ENCODE measurements at regions not wholly inside any gene's neighbourhood (a gene's known extent, or its start where the extent isn't known, plus 50 kb on each side); places are given as distances from the start of the nearest gene placed in this dataset.

- no peak for DNase-seq (ENCODE audit: low spot score)
- Mint-ChIP-seq H3K4me3 (no peak overlapping the region), H3K27ac (no peak overlapping the region), H3K36me3 (ENCODE audit: low read depth) (no peaks in the 10 kb centered on the region), H3K4me1 (ENCODE audit: low read depth) (peaks cover 12% of the 10 kb centered on the region), H3K27me3 (ENCODE audit: insufficient read depth) (no peaks in the 10 kb centered on the region), H3K9me3 (no peaks in the 10 kb centered on the region)
- intact Hi-C loops (cut with micrococcal nuclease) = no loop called here
Observed at GRCh38 chr3:72316501-72317279, 531.6 kb downstream of the SHQ1 start.

GRCh38 chr3:72313308-72313707 is 528.4 kb upstream of the PROK2 start:
- H3K4me3 Mint-ChIP-seq = no peak overlapping the region
- intact Hi-C loops (cut with micrococcal nuclease) = no loop called here
- no peaks in the 10 kb centered on the region for H3K9me3 Mint-ChIP-seq
- H3K36me3 Mint-ChIP-seq (ENCODE audit: low read depth) = peaks cover 2% of the 10 kb centered on the region
- H3K4me1 Mint-ChIP-seq (ENCODE audit: low read depth) = peaks cover 23% of the 10 kb centered on the region
- no peak overlapping the region for H3K27ac Mint-ChIP-seq
- no peak for DNase-seq (ENCODE audit: low spot score)
- H3K27me3 Mint-ChIP-seq (ENCODE audit: insufficient read depth) = no peaks in the 10 kb centered on the region

GRCh38 chr3:72312339-72312738 is 527.4 kb upstream of the PROK2 start:
- H3K4me1 Mint-ChIP-seq (ENCODE audit: low read depth) = peaks cover 23% of the 10 kb centered on the region
- DNase-seq (ENCODE audit: low spot score) = no peak
- peak overlapping the region; percentile 29 for H3K27ac Mint-ChIP-seq
- intact Hi-C loops (cut with micrococcal nuclease) = loop anchor here (1.0 kb wide), 1 partner anchor 26 kb away; no protein-coding TSS in a partner anchor
- H3K36me3 Mint-ChIP-seq (ENCODE audit: low read depth) = peaks cover 2% of the 10 kb centered on the region
- H3K9me3 Mint-ChIP-seq = no peaks in the 10 kb centered on the region
- H3K27me3 Mint-ChIP-seq (ENCODE audit: insufficient read depth) = no peaks in the 10 kb centered on the region
- peak overlapping the region; percentile 31 for H3K4me3 Mint-ChIP-seq

- H3K27me3 Mint-ChIP-seq (ENCODE audit: insufficient read depth) = no peaks in the 10 kb centered on the region
- H3K27ac Mint-ChIP-seq = peak overlapping the region; percentile 70
- intact Hi-C loops (cut with micrococcal nuclease) = loop anchor here (2.0 kb wide), 1 partner anchor 31 kb away; no protein-coding TSS in a partner anchor
- no peaks in the 10 kb centered on the region for H3K9me3 Mint-ChIP-seq
- peaks cover 2% of the 10 kb centered on the region for H3K36me3 Mint-ChIP-seq (ENCODE audit: low read depth)
- H3K4me3 Mint-ChIP-seq = peak overlapping the region; percentile 23
- peaks cover 23% of the 10 kb centered on the region for H3K4me1 Mint-ChIP-seq (ENCODE audit: low read depth)
- DNase-seq (ENCODE audit: low spot score) = no peak
Observed at GRCh38 chr3:72311425-72311824, 526.5 kb upstream of the PROK2 start.

- no peaks in the 10 kb centered on the region for H3K27me3 Mint-ChIP-seq (ENCODE audit: insufficient read depth)
- H3K9me3 Mint-ChIP-seq = no peaks in the 10 kb centered on the region
- peaks cover 23% of the 10 kb centered on the region for H3K4me1 Mint-ChIP-seq (ENCODE audit: low read depth)
- DNase-seq (ENCODE audit: low spot score) = peak; percentile 12
- intact Hi-C loops (cut with micrococcal nuclease) = loop anchor here (2.0 kb wide), 1 partner anchor 32 kb away; no protein-coding TSS in a partner anchor
- peak overlapping the region; percentile 95 for H3K27ac Mint-ChIP-seq
- H3K36me3 Mint-ChIP-seq (ENCODE audit: low read depth) = peaks cover 2% of the 10 kb centered on the region
- peak overlapping the region; percentile 82 for H3K4me3 Mint-ChIP-seq
Observed at GRCh38 chr3:72310419-72311380, 525.8 kb upstream of the PROK2 start.

- DNase-seq (ENCODE audit: low spot score) = no peak
- peaks cover 23% of the 10 kb centered on the region for H3K4me1 Mint-ChIP-seq (ENCODE audit: low read depth)
- no peaks in the 10 kb centered on the region for H3K9me3 Mint-ChIP-seq
- H3K4me3 Mint-ChIP-seq = no peak overlapping the region
- no peaks in the 10 kb centered on the region for H3K27me3 Mint-ChIP-seq (ENCODE audit: insufficient read depth)
- H3K27ac Mint-ChIP-seq = no peak overlapping the region
- H3K36me3 Mint-ChIP-seq (ENCODE audit: low read depth) = peaks cover 2% of the 10 kb centered on the region
- intact Hi-C loops (cut with micrococcal nuclease) = loop anchor here (2.0 kb wide), 1 partner anchor 33 kb away; no protein-coding TSS in a partner anchor
Observed at GRCh38 chr3:72309661-72310418, 524.9 kb upstream of the PROK2 start.

GRCh38 chr3:72308641-72309040 is 523.7 kb upstream of the PROK2 start:
- intact Hi-C loops (cut with micrococcal nuclease) = no loop called here
- no peak overlapping the region for H3K27ac Mint-ChIP-seq
- no peaks in the 10 kb centered on the region for H3K9me3 Mint-ChIP-seq
- peaks cover 2% of the 10 kb centered on the region for H3K36me3 Mint-ChIP-seq (ENCODE audit: low read depth)
- peaks cover 23% of the 10 kb centered on the region for H3K4me1 Mint-ChIP-seq (ENCODE audit: low read depth)
- no peak overlapping the region for H3K4me3 Mint-ChIP-seq
- DNase-seq (ENCODE audit: low spot score) = no peak
- H3K27me3 Mint-ChIP-seq (ENCODE audit: insufficient read depth) = no peaks in the 10 kb centered on the region

- Mint-ChIP-seq H3K4me1 (ENCODE audit: low read depth) (peaks cover 23% of the 10 kb centered on the region), H3K36me3 (ENCODE audit: low read depth) (peaks cover 2% of the 10 kb centered on the region), H3K4me3 (no peak overlapping the region), H3K27me3 (ENCODE audit: insufficient read depth) (no peaks in the 10 kb centered on the region), H3K27ac (no peak overlapping the region), H3K9me3 (no peaks in the 10 kb centered on the region)
- DNase-seq (ENCODE audit: low spot score) = no peak
- intact Hi-C loops (cut with micrococcal nuclease) = no loop called here
Observed at GRCh38 chr3:72307438-72308115, 522.6 kb upstream of the PROK2 start.

- intact Hi-C loops (cut with micrococcal nuclease) = no loop called here
- no peak overlapping the region for H3K4me3 Mint-ChIP-seq
- H3K27me3 Mint-ChIP-seq (ENCODE audit: insufficient read depth) = no peaks in the 10 kb centered on the region
- no peaks in the 10 kb centered on the region for H3K9me3 Mint-ChIP-seq
- H3K4me1 Mint-ChIP-seq (ENCODE audit: low read depth) = peaks cover 19% of the 10 kb centered on the region
- no peak for DNase-seq (ENCODE audit: low spot score)
- H3K36me3 Mint-ChIP-seq (ENCODE audit: low read depth) = peaks cover 2% of the 10 kb centered on the region
- no peak overlapping the region for H3K27ac Mint-ChIP-seq
Observed at GRCh38 chr3:72306800-72307341, 521.9 kb upstream of the PROK2 start.

GRCh38 chr3:72303926-72304325 is 519.0 kb upstream of the PROK2 start:
- no peak for DNase-seq (ENCODE audit: low spot score)
- no peak overlapping the region for H3K4me3 Mint-ChIP-seq
- no peaks in the 10 kb centered on the region for H3K36me3 Mint-ChIP-seq (ENCODE audit: low read depth)
- H3K27ac Mint-ChIP-seq = no peak overlapping the region
- intact Hi-C loops (cut with micrococcal nuclease) = no loop called here
- H3K9me3 Mint-ChIP-seq = no peaks in the 10 kb centered on the region
- H3K27me3 Mint-ChIP-seq (ENCODE audit: insufficient read depth) = peaks cover 3% of the 10 kb centered on the region
- H3K4me1 Mint-ChIP-seq (ENCODE audit: low read depth) = no peaks in the 10 kb centered on the region

- intact Hi-C loops (cut with micrococcal nuclease) = no loop called here
Observed at GRCh38 chr3:72301779-72302178, 516.8 kb upstream of the PROK2 start.

GRCh38 chr3:72300621-72301020 is 515.7 kb upstream of the PROK2 start:
- Mint-ChIP-seq H3K4me1 (ENCODE audit: low read depth) (no peaks in the 10 kb centered on the region), H3K27me3 (ENCODE audit: insufficient read depth) (peaks cover 6% of the 10 kb centered on the region), H3K4me3 (no peak overlapping the region), H3K9me3 (no peaks in the 10 kb centered on the region), H3K27ac (no peak overlapping the region), H3K36me3 (ENCODE audit: low read depth) (no peaks in the 10 kb centered on the region)
- intact Hi-C loops (cut with micrococcal nuclease) = no loop called here
- DNase-seq (ENCODE audit: low spot score) = no peak

More at GRCh38 chr3:72301779-72302178, 516.8 kb upstream of the PROK2 start:
- no peak for DNase-seq (ENCODE audit: low spot score)
- no peaks in the 10 kb centered on the region for H3K9me3 Mint-ChIP-seq
- peaks cover 3% of the 10 kb centered on the region for H3K27me3 Mint-ChIP-seq (ENCODE audit: insufficient read depth)
- no peaks in the 10 kb centered on the region for H3K4me1 Mint-ChIP-seq (ENCODE audit: low read depth)
- no peaks in the 10 kb centered on the region for H3K36me3 Mint-ChIP-seq (ENCODE audit: low read depth)
- no peak overlapping the region for H3K4me3 Mint-ChIP-seq
- H3K27ac Mint-ChIP-seq = no peak overlapping the region

All from activated T-helper 1 cell treated with anti-CD3 and anti-CD28 coated beads, Interleukin-12 subunit alpha, Interleukin-12 subunit beta, Interleukin-2, Interleukin-4 antibody, amounts not matched to agents 30 ng/mL and 10 ng/mL and 1 ng/mL, durations not matched to agents 14 hours and 24 hours and 36 hours (primary cell).